ENCODE measurements at regions not wholly inside any gene's neighbourhood (a gene's known extent, or its start where the extent isn't known, plus 50 kb on each side); places are given as distances from the start of the nearest gene placed in this dataset.

DNA sequence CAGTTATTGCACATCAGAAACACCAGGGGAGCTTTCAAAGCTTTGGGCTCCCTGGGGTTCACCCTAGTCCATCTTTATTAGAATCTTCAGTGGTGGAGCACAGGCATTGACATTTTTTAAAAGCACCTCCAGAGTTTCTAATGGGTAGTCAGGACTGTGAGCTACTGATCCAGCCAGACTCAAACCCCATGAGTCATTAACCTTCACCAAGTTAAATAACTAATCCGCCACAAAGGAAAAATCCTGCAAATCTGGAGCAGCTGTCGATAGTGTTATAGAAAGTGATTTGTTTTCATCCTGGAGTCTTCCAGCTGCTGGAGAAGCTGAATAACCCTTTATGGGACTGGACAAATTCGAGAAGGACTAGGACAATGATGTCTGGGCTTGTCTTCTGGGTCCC is 93.2 kb upstream of the PIRT start:
- TF ChIP-seq CTCF (IDR thresholded peaks at IDR 0.05 in 8 of 11, conservative IDR thresholded peaks at IDR 0.05 in 3 of 11) (no peak), POLR2AphosphoS5 (IDR thresholded peaks at IDR 0.05) (no peak)

Data from spleen (tissue), 7 donors.